ENCODE measurements at regions not wholly inside any gene's neighbourhood (a gene's known extent, or its start where the extent isn't known, plus 50 kb on each side); places are given as distances from the start of the nearest gene placed in this dataset.

DNA sequence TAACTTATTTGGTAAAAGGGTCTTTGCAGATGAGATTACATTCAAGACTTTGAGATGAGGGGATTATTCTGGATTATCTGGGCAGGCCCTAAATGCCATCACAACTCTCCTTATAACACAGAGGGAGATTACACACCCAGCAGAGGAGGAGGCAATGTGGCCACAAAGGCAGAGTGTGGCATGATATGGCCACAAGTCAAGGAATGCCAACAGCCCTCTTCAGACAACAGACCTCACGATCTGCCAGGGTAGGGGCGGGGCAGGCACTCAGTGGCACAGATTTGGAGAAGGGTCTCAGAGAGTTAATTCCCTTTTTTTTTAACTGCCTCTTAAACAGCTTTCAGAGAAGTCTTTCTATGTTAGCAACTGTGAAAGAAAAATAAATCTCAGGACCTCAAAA is 96.9 kb downstream of the CYP26B1 start:
- no peak for TF ChIP-seq CTCF (IDR thresholded peaks at IDR 0.05)
- ATAC-seq (ENCODE audit: low FRiP score) (no peak), DNase-seq (ENCODE audit: low spot score) (no peak)

GRCh38 chr2:72048881-72049477 is 98.7 kb downstream of the CYP26B1 start:
- no peak for ATAC-seq (ENCODE audit: low FRiP score)
- no peak for TF ChIP-seq CTCF (IDR thresholded peaks at IDR 0.05)
- no peak for DNase-seq (ENCODE audit: low spot score)

DNA sequence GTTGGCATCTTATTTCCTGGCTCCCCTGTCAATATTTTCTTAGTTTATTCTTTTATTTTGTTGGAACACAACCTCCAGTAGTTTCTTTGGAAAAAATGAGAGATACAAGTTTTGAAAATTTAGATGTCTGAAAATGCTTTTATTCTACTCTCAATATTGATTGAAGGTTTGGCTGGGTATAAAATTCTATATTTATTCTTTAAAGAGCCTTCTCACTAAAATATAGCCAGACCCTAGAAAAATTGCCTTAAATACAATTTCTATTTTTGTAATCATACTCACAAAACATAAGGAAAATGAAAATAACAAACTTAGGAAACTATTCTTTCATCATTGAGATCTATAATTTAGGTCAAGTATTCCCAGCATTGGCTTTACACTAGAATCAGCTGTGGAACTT is 103.7 kb downstream of the CYP26B1 start:
- DNase-seq (ENCODE audit: low spot score): no peak
- ATAC-seq (ENCODE audit: low FRiP score): no peak
- TF ChIP-seq CTCF (IDR thresholded peaks at IDR 0.05): no peak

DNA sequence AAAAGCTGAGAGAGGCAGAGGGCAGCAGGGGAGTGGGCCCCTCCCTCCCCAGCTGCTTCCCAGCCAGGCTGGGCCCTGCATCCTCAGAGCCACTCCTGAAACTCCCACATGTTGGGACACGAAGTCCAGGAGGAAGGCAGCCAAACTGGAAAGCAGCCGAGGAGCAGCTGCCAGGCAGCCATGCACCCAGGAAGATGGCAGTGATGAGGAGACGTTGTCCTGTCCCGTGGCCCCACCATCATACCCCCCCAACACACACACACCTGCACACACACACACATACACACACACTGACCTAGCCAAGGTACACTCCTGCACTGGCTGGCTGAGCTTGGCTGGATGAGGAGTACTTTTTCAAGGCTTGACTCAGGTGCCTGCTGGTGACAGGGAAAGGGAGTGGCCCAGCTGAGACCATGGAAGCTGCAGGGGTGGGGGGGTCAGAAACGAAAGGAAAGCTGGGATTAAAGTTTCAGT is 106.0 kb downstream of the CYP26B1 start:
- no peak for DNase-seq (ENCODE audit: low spot score)
- no peak for TF ChIP-seq CTCF (IDR thresholded peaks at IDR 0.05)
- ATAC-seq (ENCODE audit: low FRiP score): no peak

- DNase-seq (ENCODE audit: low spot score) (no peak), ATAC-seq (ENCODE audit: low FRiP score) (no peak)
- no peak for TF ChIP-seq CTCF (IDR thresholded peaks at IDR 0.05)
Observed at GRCh38 chr2:72040629-72041571, 106.8 kb downstream of the CYP26B1 start.

GRCh38 chr2:72038524-72038923 is 109.1 kb downstream of the CYP26B1 start:
- DNase-seq (ENCODE audit: low spot score) (no peak), ATAC-seq (ENCODE audit: low FRiP score) (no peak)
- TF ChIP-seq CTCF (IDR thresholded peaks at IDR 0.05): no peak

Measured in omental fat pad (tissue), 3 donors.